NCI-H82 treated with DMSO at 0.1 percent for 48 hours (cell line): ENCODE measurements at regions not wholly inside any gene's neighbourhood (a gene's known extent, or its start where the extent isn't known, plus 50 kb on each side); places are given as distances from the start of the nearest gene placed in this dataset.

Source experiments
- DNase-seq: peaks from one replicate; lab custom pipeline; 2025; ENCODE audit not compliant: unreplicated experiment; lab: John Stamatoyannopoulos, UW

DNA sequence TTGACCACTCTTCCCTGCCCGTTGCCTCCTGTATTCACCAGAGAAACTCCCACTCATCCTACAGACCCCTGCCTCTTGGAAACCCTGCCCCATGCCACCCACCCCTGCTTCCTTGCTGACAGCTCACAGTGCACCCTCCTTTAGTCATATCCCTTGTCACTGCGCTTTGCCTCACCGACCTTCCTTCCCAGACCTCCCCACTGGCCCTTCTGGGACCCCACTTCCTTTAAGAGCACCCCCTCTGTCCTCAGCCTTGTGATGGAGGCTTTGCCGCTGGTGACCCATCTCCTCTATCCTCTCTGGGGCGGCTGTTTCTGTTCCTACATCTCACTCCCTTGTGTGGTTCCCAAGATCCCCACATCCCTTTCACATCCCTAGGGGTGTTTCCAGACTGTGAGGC is 92.8 kb upstream of the ZMIZ1 start:
- DNase-seq = no peak

DNA sequence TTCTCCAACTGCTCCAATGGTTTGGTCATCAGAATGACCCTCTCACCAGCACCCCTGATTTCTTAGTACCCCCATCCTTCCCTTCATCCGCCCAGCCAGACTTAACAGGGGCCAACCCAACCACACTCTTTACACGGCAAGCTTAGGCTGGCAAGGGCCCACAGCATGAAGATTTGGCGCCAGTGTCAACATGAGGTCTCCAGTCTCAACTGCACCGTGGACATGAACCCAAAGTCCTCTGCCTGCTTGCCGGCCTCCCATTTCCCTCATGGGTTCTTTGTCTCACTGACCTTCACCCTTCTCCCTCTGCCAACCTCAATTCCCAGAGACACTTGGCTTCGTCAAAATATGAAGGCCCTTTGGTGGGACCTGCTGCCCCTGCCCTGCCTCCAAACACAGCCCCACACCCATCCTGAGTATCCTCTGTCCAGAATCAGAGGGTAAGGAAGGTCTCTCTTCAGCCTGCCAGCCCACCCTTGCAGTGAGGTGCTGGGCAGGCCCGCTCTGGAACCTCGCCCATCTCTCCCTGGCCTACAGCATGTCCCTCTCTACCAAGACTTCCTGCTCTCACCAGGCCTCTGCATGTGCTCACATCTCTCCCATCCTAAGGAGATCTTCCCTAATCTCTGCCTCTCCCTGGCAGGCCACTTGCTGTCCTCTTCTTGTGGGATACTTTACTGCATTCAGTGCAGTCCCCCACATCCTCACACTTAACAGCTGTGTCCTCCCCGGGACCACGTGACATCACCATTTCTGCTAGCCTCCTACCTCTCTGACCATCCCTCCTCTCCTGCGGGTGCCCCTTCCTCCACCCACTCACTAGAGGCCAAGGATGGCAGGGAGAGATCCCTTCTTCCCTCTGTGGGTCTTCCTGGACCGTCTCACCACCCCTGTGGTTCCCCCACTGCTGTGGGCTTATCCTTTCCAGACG is 91.7 kb upstream of the ZMIZ1 start:
- DNase-seq = no peak

DNA sequence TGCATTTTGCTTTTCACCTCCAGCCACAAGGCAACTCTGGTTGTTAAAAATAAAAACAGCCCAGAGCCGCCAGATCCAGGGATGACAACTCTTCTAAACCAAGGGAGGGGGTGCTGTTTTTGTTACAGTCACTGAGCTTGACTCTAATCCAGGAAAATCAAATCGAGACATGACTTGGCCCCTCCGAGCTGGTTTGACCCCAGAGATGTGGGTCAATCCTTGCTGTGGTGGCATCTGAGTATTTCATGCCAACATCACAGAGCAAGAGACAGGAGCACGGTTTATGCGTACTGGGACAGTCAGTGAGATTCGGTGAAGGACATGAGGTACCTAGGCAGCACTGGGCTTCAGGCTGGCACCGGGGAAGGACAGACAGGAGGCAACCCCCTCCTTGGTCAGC is 88.8 kb upstream of the ZMIZ1 start:
- no peak for DNase-seq

DNA sequence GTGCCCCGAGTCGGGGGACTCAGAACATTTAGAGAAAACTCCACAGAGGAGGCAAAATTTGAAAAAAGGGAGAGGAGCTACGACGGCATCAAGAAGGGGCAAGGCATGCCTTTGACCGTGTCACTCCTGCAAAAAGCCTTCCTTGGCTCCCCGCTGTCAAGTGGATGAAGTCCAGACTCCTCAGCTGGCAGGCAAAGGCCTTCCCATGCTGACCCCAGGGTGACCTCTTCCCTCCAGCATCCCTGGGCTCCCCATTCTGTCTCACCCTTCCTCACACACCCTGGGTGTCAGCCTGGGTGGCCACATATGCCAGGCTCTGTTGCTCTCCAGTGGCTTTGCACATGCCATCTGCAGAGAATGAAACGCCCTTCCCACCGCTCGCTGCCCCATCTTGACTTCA is 88.4 kb upstream of the ZMIZ1 start:
- no peak for DNase-seq

DNA sequence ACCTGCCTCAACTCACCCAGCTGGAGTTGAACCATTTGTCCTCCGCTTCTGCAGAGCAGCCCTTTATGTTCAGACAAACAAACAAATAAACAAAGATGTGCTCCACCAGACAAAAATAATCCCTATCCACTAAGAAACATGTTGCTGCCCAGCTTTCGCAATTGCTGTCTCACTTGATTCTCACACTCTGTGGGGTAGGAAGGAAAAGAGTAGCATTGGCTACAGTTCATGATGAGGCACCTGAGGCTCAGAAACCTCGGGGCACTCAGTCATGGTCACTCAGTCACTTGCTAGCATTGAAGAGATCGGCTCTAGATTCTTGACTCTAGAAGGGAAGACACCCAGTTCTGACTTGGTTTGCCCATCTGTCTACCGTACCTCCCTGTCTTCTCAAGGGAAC is 88.0 kb upstream of the ZMIZ1 start:
- no peak for DNase-seq

DNA sequence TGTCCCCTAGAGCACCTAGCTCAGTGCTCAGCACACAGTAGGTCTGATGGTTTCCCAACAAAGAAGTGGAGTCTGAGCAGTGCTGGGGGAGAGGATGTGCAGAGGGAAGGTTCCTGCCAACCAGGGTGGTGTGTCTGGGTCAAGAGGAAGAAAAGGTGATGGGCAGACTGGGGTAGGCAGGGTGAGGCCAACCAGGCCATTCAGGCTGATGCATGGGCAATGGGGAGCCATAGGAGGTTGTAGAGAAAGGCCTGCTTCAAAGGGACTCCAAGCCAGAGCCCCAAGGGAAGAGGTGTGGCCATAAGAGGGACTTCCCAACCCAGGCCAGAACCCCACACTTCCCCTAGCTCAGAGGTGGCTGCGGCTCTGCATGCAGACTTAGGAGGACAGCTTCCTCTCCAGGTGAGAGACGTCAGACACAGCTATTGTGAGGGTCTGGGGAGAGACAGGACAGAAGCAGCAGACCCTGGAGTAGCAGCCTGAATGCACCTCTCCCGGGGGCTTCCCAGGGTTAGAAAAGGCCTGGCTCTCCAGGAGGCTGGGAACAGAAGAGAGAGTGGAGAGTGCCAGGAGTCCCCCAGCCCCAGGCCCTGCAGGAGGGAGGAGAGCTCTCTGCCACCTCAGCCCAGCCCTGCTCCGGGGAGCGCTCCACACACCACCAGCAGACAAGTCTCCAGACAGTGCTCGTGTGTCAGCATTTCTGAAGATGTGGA is 87.4 kb upstream of the ZMIZ1 start:
- DNase-seq = no peak

DNA sequence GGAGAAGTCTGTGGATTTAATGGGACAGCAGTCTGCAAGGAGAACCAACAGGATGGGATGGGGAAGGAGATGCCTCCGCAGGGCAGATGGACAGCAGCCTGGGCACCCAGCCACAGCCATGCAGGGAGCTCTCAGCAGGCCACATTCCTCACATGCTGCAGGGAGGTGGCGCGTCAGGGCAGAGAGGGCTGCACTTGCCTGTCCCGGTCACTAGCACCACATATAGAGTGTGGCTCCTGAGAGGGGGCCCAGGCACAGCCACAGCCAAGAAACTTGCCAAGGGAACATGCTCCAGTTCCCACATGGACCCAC is 86.8 kb upstream of the ZMIZ1 start:
- DNase-seq = no peak

DNA sequence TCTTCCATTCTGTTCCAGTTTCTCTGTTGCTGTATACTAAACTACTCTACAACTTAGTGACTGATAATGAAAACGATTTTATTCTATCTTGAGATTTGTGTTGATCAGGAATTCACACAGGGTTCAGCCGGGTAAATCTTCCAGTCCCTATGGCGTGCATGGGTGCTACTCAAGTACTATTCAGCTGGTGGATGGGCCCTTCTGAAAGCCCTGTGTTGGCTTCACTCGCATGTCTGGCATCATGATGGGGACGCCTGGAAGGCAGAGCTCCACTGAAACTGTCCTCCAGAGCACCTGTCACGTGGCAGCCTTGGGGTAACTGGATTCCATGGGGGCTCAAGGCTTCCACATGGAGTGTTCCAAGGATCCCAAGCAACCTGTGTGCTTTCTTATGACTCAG is 86.0 kb upstream of the ZMIZ1 start:
- no peak for DNase-seq

DNA sequence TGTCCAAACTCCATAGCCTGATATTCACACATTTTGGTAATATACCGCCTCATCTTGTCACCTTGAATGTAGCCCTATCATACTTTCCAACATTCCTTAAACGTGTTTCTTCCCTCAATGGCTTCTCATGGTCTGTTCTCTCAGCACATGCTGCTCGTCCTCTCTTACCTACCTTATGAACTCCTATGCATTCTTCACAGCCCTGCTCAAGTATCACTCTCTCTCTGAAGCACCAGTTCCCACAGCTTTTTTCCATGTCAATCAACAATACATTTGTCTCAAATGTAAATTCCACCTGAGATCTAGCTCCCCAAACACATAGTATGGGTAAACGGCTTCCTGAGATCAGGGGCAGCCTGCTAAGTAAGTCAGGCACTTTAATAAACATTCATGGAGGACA is 85.2 kb upstream of the ZMIZ1 start:
- no peak for DNase-seq

DNA sequence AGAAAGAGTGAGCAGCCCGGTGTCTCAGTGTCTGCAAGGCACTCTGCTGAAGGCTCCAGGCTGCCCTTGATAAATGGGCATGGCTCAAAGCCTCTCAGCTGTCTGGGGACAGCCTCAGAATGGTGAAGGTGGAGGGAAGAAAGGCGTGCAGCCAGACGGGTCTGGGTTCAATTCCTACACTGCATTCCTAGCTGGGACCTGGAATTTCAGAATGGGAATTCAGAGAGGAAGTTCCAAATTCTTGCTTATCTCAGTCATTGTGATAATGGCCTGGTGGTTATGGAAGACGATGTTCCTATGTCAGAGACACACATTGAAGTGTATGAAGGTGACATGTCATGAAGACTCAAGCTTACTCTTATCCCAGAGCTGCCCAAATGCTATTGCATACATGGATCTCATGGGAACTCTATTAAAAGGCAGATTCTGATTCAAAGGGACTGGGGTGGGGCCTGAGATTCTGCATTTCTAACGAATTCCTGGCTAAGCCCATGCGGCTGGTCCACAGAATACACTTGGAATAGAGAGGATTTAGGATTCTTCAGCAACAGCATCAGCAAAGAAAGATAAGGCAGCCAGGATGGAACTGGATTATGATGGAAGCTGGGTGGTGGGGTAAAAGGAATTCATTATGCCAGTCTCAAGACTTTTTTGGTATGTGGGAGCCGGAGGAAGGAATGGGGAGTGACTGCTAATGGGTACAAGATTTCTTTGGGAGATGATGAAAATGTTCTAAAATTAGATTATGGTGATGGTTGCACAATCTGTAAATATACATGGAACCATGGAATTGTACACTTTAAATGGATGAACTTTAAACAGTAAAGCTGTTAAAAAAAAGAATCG is 82.6 kb upstream of the ZMIZ1 start:
- no peak for DNase-seq

DNA sequence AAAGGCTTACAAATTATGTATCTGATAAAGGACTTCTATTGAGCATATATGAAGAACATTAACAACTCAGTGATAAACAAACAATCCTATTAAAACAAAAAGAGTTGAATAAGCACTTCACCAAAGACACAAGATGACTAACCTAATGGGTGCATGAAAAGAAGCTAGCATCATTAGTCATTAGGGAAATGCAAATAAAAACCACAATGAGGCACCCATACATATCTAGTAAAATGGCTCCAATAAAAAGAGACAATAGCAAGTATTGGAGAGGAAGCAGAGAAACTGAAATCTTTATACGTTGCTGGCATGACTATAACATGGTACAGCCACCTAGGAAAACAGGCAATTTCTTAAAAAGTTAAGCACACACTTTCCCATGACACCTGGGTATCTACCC is 77.6 kb upstream of the ZMIZ1 start:
- DNase-seq = no peak

DNA sequence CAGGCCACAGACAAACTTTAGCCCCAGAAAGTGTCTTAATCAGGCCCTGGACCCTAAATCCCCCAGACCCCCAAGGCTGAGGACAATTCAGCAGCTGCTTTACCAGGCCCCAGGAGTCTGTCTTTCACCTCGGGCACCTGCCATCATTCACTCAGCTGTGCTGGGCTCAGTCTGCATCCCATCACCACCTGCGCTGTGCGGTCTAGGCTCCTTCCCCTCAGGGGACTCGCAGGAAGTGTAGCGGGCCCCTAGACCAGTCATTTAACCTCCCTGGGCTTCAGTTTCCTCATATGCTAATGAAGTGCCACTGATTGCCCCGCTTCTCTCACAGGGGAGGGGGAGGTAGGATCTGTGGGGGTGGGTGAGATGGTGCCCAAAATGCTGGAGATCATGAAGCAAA is 76.4 kb upstream of the ZMIZ1 start:
- no peak for DNase-seq

DNA sequence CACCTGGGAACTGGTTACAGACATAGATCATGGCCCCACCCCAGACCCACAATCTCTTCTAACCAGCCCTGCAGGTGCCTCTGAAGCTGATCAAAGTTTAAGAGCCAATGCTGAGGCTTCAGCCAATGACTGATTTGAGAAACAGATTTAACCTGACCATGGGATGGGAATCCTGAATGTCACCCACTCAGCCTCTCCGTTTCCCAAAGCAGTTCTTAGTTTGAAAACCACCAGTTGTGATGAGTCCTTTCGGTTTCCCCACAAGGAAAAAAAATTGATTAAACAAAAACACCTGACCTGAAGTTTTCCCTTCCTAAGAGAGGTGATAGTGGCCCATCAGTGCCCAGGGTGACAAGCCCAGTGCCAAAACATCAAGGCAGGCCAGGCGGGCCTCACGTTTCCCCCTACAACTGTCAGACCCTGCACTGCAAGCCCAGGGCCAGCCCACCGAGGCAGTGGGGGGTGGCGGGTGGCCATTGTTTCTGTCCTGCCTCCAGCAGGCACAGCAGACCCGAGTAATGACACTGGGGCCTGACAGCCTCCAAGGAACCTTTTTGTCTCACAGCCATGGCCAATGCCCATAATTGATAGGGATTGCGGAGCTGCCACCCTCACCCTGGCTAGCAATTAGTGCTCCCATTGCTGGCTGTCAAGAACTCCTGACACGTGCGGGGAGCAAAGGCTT is 75.4 kb upstream of the ZMIZ1 start:
- no peak for DNase-seq

DNA sequence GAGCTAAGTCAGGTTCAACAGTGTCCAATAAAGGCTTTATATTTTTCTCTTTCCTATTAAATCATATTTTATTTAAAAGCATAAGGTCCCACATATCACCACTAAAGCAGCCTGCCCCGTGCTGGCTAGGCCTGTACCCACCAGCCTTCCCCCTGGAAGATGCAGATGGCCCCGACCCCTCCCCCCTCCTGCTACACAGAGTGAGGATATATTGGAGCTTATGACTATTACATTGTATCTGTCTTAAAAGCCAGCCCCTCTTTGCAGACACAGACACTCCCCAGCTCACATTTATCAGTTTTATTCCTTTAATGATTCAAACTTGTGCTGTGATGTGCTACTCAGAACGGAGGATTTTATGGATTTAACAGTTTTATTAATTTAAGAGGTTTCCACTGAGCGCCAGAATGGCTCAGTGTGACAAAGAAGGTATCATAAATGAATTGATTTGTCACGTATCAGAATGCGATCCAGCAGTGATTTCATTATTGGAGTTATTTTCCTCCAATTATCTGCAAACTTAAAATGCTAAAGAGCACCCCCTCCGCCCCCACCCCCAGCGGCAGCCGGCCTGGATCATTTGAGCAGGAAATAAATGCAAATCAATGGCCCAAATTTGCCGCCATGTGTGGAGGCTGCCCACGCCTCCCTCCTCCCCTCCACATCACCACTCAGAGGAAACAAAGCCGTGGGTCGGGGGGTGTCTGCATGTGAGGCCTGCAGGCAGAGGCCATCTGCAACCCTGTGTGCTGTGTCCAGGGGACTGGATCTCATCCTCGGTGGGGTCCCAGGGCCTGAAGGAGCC is 72.6 kb upstream of the ZMIZ1 start:
- no peak for DNase-seq

DNA sequence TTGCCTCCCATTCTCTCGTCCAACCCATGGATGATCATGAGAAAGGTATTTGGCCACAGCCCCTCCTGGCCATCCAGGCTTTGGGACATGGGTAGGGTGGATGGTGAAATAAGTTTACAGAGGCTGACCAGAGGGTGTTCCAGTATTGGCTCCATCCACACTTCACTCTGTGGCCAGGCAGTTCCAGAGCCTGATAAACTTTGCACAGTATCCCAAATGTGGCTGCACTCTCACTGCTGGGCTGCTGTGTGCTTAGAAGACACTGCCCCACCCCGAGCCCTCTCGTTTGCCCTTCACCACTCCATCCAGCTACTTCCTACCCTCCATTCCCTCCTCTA is 72.0 kb upstream of the ZMIZ1 start:
- no peak for DNase-seq

DNA sequence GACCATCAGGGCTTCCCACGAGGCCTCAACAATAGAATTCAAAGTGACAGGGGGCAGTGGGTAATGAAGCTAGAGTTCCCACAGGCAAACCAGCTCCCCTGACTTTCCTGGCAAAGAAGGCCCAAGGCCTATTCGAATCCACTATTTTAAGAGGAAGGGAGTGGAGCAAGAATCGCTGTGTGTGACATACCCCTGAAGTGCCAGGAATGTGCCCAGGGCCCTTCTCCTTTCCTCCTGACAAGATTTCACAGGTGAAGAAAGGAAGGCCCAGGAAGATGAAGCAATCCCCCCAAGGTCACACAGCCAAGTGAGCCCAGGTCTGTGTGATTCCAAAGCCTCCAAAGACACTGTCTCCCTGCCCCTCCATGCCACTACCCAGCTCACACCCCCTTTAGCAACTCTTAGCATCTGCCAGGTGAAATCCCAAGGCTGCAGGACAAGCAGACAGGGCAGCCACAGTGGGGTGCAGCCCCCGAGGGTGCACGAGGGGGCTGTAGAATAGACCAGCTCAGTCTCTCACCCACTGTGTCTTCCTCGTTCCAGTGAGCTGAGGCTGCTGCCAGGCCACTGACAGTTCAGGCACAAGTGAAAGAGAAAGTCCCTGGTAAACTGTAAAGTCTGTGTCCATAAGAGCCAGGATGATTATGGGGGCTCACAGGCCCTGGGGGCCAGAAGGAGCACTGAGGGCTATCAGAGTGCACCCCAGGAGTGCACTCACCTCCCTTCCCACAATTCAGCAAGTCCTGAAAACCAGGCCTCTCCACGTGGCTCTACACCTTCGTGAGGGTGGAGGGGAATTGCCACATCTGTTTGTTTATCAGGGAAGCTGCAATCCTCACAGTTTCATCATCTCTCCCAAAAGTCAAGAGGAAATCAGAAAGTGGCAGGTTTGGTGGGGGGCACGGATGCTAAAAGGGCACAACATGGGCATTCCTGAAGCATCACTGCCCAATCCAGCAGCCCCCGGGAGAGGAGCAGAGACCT is 70.8 kb upstream of the ZMIZ1 start:
- DNase-seq = no peak

DNA sequence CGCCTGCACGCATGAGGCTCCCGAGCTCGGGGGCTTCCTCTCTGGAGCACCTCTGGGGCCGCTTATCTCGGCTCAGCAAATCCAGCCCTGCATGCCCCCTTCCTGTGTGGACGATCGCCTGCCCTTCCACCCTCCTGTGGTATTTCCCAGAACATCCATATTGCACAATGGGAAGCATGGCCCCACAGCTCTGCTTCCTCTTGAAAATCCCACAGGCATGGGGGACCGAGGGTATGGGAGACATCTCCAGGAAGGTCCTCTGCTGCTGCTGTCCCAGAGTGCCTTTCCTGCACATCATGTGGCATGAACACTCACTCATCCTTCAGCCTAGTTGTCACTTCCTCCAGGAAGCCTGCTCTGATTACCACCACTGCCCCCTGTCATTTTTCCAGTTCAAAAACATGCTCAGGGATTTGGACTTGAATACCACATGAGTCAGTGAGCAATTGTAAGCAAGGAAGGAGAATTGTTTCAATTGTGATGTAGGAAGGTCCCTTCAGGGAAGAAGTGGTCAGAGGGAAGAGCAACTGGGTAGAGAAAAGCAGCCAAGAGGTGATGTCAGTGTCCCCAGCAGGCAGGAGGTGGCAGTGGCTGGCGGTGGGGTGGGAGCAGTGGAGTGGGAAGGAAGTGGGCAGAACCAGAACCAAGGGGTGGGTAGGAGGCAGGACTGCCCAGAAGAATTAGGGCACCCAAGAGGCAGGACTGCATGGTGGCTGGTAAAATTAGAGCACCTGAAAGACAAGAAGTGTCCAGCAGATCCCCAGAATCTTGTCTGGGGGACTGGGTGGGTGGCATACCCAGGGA is 67.5 kb upstream of the ZMIZ1 start:
- no peak for DNase-seq

DNA sequence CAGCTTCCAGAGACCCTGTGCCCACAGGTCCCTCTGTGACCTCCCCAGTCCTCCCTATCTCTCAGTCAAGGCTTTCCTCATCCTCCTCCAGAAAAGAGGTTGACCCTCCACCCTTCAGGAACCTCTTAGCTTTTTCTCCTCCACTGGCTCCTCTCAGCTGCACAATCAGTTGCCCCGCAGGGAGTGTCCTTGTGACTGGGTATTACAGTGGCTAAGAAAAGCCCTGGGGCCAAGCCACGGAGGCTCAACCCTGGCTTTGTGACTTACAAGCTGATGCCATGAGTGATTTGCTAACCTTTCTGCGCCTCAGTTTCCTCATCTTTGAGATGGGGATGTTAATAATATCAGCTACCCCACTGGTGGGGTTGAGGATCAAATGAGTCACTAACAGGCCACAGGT is 66.4 kb upstream of the ZMIZ1 start:
- no peak for DNase-seq
